ENCODE measurements at regions not wholly inside any gene's neighbourhood (a gene's known extent, or its start where the extent isn't known, plus 50 kb on each side); places are given as distances from the start of the nearest gene placed in this dataset.

GRCh38 chr9:117775591-117775990 is 71.4 kb downstream of the TLR4 start:
- Mint-ChIP-seq H3K27ac (no peak overlapping the region), H3K27me3 (ENCODE audit: insufficient read depth, low read depth) (no peaks in the 10 kb centered on the region), H3K36me3 (no peaks in the 10 kb centered on the region), H3K4me1 (peaks cover 7% of the 10 kb centered on the region), H3K4me3 (no peak overlapping the region), H3K9me3 (peaks cover 3% of the 10 kb centered on the region)
- Histone ChIP-seq H4K20me1 (ENCODE audit: low read depth) (no peaks in the 10 kb centered on the region), H3K4me2 (no peak overlapping the region), H3K9ac (no peak overlapping the region), H3K4me1 (peaks cover 11% of the 10 kb centered on the region), H3K36me3 (no peaks in the 10 kb centered on the region), H3F3A (ENCODE audit: low read depth) (no peaks in the 10 kb centered on the region), H3K27me3 (no peaks in the 10 kb centered on the region), H3K79me2 (ENCODE audit: low read depth) (no peaks in the 10 kb centered on the region), H3K27ac (no peak overlapping the region), H3K9me3 (ENCODE audit: low read depth) (no peaks in the 10 kb centered on the region), H2AFZ (replicated peaks) (no peak overlapping the region), H3K4me3 (no peak overlapping the region)
- no peak for DNase-seq (ENCODE audit: low spot score)
- no peak for TF ChIP-seq EZH2 (IDR thresholded peaks at IDR 0.05)
- no peak for TF ChIP-seq EZH2phosphoT487 (IDR thresholded peaks at IDR 0.05)
- TF ChIP-seq CTCF (IDR thresholded peaks at IDR 0.05) = no peak

- Mint-ChIP-seq H3K4me1 (peaks cover 10% of the 10 kb centered on the region), H3K27me3 (ENCODE audit: insufficient read depth, low read depth) (no peaks in the 10 kb centered on the region), H3K27ac (no peak overlapping the region), H3K4me3 (no peak overlapping the region), H3K9me3 (no peaks in the 10 kb centered on the region), H3K36me3 (no peaks in the 10 kb centered on the region)
- TF ChIP-seq EZH2 (IDR thresholded peaks at IDR 0.05) = no peak
- TF ChIP-seq EZH2phosphoT487 (IDR thresholded peaks at IDR 0.05) = no peak
- no peak for TF ChIP-seq CTCF (IDR thresholded peaks at IDR 0.05)
- no peak overlapping the region for H2AFZ ChIP-seq (replicated peaks)
- no peaks in the 10 kb centered on the region for H3K27me3 ChIP-seq
- H3K4me1 ChIP-seq = peaks cover 12% of the 10 kb centered on the region
- no peaks in the 10 kb centered on the region for H3K9me3 ChIP-seq (ENCODE audit: low read depth)
- DNase-seq (ENCODE audit: low spot score) = no peak
- H3K27ac ChIP-seq = no peak overlapping the region
- H3K36me3 ChIP-seq = no peaks in the 10 kb centered on the region
- H3K9ac ChIP-seq = no peak overlapping the region
- no peaks in the 10 kb centered on the region for H3K79me2 ChIP-seq (ENCODE audit: low read depth)
- H4K20me1 ChIP-seq (ENCODE audit: low read depth) = no peaks in the 10 kb centered on the region
- no peaks in the 10 kb centered on the region for H3F3A ChIP-seq (ENCODE audit: low read depth)
- no peak overlapping the region for H3K4me2 ChIP-seq
- H3K4me3 ChIP-seq = no peak overlapping the region
Measured at GRCh38 chr9:117777823-117778222, 73.6 kb downstream of the TLR4 start.

DNA sequence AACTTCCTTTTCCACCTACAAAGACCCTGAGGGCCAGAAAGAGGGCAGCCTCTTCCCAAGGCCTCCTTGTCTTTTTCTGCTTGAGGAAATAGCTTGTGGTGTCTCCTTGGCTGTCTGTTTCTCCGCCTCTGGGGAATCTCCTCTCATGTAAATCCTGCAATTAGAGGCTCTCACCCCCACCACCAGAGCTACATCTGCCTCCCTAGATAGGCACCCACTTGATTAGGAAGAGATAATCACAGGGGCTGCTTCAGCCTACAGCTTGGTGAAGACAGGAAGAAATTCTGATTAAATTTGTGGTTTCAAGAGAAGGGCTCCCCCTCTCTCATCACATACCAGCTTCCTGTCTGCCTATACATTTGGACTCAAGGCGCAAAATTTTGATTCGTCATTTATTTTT is 75.6 kb downstream of the TLR4 start:
- TF ChIP-seq CTCF (IDR thresholded peaks at IDR 0.05) (no peak), EZH2phosphoT487 (IDR thresholded peaks at IDR 0.05) (no peak), EZH2 (IDR thresholded peaks at IDR 0.05) (no peak)
- Histone ChIP-seq H3K4me2 (peak overlapping the region; percentile 14), H3K27me3 (no peaks in the 10 kb centered on the region), H3K9me3 (ENCODE audit: low read depth) (no peaks in the 10 kb centered on the region), H3K4me3 (no peak overlapping the region), H3F3A (ENCODE audit: low read depth) (no peaks in the 10 kb centered on the region), H4K20me1 (ENCODE audit: low read depth) (no peaks in the 10 kb centered on the region), H3K79me2 (ENCODE audit: low read depth) (no peaks in the 10 kb centered on the region), H3K36me3 (no peaks in the 10 kb centered on the region), H3K9ac (no peak overlapping the region), H3K27ac (peak overlapping the region; percentile 45), H2AFZ (replicated peaks) (peak overlapping the region; percentile 88), H3K4me1 (peaks cover 16% of the 10 kb centered on the region)
- peaks cover 7% of the 10 kb centered on the region for H3K4me1 Mint-ChIP-seq
- DNase-seq (ENCODE audit: low spot score) = peak; percentile 12
- no peak overlapping the region for H3K4me3 Mint-ChIP-seq
- H3K9me3 Mint-ChIP-seq = no peaks in the 10 kb centered on the region
- no peaks in the 10 kb centered on the region for H3K36me3 Mint-ChIP-seq
- no peak overlapping the region for H3K27ac Mint-ChIP-seq
- no peaks in the 10 kb centered on the region for H3K27me3 Mint-ChIP-seq (ENCODE audit: insufficient read depth, low read depth)
